HG03565 (cell line): ENCODE measurements at regions not wholly inside any gene's neighbourhood (a gene's known extent, or its start where the extent isn't known, plus 50 kb on each side); places are given as distances from the start of the nearest gene placed in this dataset.
"Not testable (repeated sequence)": the region's sequence is repeated elsewhere in the genome, so short reads cannot be mapped to it uniquely, and the experiment has no call there.

Experiments used
- ATAC-seq: cut with Tn5 transposase; IDR thresholded peaks from one replicate; pipeline ENCODE4 v1.9.1; 2021; ENCODE audit warnings: mild to moderate bottlenecking, moderate library complexity; ENCODE audit not compliant: unreplicated experiment

- ATAC-seq = no peak
Measured at GRCh38 chr2:236369661-236370062, 105.5 kb upstream of the ASB18 start.

GRCh38 chr2:236370847-236371409, 106.7 kb upstream of the ASB18 start:
- ATAC-seq = no peak

- no peak for ATAC-seq
Measured at GRCh38 chr2:236375973-236376476, 111.8 kb upstream of the ASB18 start.

GRCh38 chr2:236376566-236377244, 112.5 kb upstream of the ASB18 start:
- no peak for ATAC-seq

GRCh38 chr2:236380051-236380612, 115.9 kb upstream of the ASB18 start:
- no peak for ATAC-seq

GRCh38 chr2:236381253-236381652, 117.0 kb upstream of the ASB18 start:
- ATAC-seq = not testable (repeated sequence)

GRCh38 chr2:236389284-236390216, 125.3 kb upstream of the ASB18 start:
- ATAC-seq = not testable (repeated sequence)

- ATAC-seq = no peak
Measured at GRCh38 chr2:236393101-236393500, 128.9 kb upstream of the ASB18 start.

- no peak for ATAC-seq
Measured at GRCh38 chr2:236393581-236393980, 129.4 kb upstream of the ASB18 start.

- no peak for ATAC-seq
Measured at GRCh38 chr2:236394571-236394970, 130.4 kb upstream of the ASB18 start.

GRCh38 chr2:236395067-236395466, 130.9 kb upstream of the ASB18 start:
- no peak for ATAC-seq

- ATAC-seq = no peak
Measured at GRCh38 chr2:236396818-236397350, 132.7 kb upstream of the ASB18 start.

- no peak for ATAC-seq
Measured at GRCh38 chr2:236397681-236398080, 133.5 kb upstream of the ASB18 start.

- no peak for ATAC-seq
Measured at GRCh38 chr2:236399409-236399808, 135.2 kb upstream of the ASB18 start.

- ATAC-seq = no peak
Measured at GRCh38 chr2:236400046-236400574, 135.9 kb upstream of the ASB18 start.

GRCh38 chr2:236400594-236401360, 136.6 kb upstream of the ASB18 start:
- ATAC-seq = no peak

- no peak for ATAC-seq
Measured at GRCh38 chr2:236402033-236402790, 138.0 kb upstream of the ASB18 start.

GRCh38 chr2:236403125-236403524, 138.9 kb upstream of the ASB18 start:
- ATAC-seq = no peak

GRCh38 chr2:236403811-236404210, 139.6 kb upstream of the ASB18 start:
- ATAC-seq = no peak
